ENCODE measurements at regions not wholly inside any gene's neighbourhood (a gene's known extent, or its start where the extent isn't known, plus 50 kb on each side); places are given as distances from the start of the nearest gene placed in this dataset.

DNA sequence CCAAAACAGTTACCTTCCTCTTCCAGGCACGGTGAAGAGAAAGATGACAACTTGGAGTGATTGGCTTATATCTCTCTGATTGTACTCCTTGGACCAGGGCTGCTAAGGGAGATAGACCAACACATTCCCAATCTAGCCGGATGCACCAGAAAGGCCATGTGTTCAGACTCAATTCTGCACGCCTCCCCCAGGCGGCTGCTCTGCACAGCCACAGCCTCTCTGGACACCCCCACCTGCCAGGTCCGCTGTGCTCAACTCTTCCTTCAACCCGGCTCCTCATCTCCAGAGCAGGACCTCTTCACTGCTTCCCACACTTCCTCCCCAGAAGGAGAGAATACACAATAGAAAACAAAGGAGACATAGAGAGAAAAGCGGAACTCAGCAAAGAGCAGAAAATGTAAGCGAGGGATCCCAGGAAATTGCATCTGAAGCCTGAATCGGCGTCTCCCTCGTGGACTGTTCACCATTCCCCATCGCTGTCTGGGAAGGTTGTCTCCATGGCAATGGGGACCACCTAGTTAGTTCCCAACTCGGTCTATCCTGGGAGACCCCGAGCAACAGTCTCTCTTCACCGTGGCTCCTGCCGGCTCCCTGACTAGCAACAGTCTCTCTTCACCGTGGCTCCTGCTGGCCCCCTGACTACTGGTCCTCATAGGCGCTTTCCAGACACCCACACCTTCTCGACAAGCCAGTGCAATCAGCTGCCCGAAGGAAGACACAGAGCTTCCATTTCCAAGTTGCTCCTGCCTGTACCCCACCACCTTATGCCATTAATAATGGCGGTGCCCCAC lies 361.7 kb upstream of the MYT1L start:
- TF ChIP-seq, protein P1, sequence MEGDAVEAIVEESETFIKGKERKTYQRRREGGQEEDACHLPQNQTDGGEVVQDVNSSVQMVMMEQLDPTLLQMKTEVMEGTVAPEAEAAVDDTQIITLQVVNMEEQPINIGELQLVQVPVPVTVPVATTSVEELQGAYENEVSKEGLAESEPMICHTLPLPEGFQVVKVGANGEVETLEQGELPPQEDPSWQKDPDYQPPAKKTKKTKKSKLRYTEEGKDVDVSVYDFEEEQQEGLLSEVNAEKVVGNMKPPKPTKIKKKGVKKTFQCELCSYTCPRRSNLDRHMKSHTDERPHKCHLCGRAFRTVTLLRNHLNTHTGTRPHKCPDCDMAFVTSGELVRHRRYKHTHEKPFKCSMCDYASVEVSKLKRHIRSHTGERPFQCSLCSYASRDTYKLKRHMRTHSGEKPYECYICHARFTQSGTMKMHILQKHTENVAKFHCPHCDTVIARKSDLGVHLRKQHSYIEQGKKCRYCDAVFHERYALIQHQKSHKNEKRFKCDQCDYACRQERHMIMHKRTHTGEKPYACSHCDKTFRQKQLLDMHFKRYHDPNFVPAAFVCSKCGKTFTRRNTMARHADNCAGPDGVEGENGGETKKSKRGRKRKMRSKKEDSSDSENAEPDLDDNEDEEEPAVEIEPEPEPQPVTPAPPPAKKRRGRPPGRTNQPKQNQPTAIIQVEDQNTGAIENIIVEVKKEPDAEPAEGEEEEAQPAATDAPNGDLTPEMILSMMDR (IDR thresholded peaks at IDR 0.05): no peak
- TF ChIP-seq POLR2A (IDR thresholded peaks at IDR 0.05): no peak
